ENCODE measurements at regions not wholly inside any gene's neighbourhood (a gene's known extent, or its start where the extent isn't known, plus 50 kb on each side); places are given as distances from the start of the nearest gene placed in this dataset.

DNA sequence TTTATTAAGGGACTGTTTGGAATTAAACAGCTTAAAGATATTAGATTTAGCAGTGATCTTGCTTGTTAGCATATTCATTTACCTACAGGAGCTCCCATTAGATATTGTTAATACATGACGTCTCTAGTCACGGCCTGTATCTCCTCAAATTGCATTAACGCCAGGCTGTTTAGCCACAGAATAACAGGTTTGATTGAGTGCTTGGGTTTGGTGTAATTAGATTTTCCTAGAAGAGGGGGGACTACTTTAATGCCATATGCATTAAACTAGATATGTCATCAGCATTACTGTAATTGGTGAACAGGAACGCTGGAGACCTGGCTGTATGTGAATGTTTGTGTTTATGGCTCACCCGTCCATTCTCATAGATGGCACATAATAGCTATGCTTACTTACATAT, 841.4 kb upstream of the NR2F2 start:
- TF ChIP-seq POLR2A (IDR thresholded peaks at IDR 0.05): no peak
- TF ChIP-seq, protein P1, sequence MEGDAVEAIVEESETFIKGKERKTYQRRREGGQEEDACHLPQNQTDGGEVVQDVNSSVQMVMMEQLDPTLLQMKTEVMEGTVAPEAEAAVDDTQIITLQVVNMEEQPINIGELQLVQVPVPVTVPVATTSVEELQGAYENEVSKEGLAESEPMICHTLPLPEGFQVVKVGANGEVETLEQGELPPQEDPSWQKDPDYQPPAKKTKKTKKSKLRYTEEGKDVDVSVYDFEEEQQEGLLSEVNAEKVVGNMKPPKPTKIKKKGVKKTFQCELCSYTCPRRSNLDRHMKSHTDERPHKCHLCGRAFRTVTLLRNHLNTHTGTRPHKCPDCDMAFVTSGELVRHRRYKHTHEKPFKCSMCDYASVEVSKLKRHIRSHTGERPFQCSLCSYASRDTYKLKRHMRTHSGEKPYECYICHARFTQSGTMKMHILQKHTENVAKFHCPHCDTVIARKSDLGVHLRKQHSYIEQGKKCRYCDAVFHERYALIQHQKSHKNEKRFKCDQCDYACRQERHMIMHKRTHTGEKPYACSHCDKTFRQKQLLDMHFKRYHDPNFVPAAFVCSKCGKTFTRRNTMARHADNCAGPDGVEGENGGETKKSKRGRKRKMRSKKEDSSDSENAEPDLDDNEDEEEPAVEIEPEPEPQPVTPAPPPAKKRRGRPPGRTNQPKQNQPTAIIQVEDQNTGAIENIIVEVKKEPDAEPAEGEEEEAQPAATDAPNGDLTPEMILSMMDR (IDR thresholded peaks at IDR 0.05): no peak
- Histone ChIP-seq H3K9me3 (no peaks in the 10 kb centered on the region), H3K4me1 (no peaks in the 10 kb centered on the region), H3K4me3 (no peak overlapping the region), H3K27ac (no peak overlapping the region), H3K27me3 (no peaks in the 10 kb centered on the region), H3K36me3 (no peaks in the 10 kb centered on the region)
- intact Hi-C loops (cut with DNase I; ENCODE audit: low total_unique reads): no loop called here
- no peak for DNase-seq

DNA sequence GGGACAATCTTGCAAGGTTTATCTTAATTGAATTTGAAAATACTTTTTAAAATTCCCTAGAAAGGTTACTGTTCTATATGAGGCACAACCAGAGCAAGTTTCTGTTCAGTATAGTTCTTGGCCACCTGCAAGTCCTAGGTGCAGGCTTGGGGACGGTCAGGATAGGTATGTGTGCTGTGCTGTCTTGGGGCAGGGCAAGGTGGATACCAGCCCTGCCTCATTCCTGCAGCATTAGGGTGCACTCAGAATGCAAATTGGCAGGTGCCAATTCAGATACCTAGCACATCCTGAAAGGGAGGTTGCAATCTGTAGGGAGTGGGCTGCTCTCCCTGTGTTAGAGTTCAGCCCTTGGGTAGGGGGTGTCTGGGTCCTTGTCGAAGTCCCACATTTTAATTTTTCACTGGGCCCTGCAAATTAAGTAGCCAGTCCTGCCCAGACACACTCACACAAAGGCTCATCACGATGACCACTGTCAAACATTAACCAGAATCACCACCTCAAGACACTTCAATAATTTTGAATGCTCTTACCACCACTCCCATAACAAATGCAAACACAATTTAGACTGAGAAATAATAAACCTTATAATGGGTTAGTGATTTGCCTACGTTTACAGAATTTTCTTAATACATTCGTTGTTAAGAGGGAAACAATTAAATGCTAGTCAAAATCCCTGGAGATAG, 838.0 kb upstream of the NR2F2 start:
- Histone ChIP-seq H3K27ac (no peak overlapping the region), H3K36me3 (no peaks in the 10 kb centered on the region), H3K4me3 (no peak overlapping the region), H3K4me1 (no peaks in the 10 kb centered on the region), H3K27me3 (no peaks in the 10 kb centered on the region), H3K9me3 (no peaks in the 10 kb centered on the region)
- intact Hi-C loops (cut with DNase I; ENCODE audit: low total_unique reads): no loop called here
- no peak for DNase-seq
- no peak for TF ChIP-seq POLR2A (IDR thresholded peaks at IDR 0.05)
- TF ChIP-seq, protein P1 (IDR thresholded peaks at IDR 0.05): no peak

GRCh38 chr15:95494971-95495541, 835.4 kb upstream of the NR2F2 start:
- TF ChIP-seq POLR2A (IDR thresholded peaks at IDR 0.05): no peak
- TF ChIP-seq, protein P1 (IDR thresholded peaks at IDR 0.05): no peak
- Histone ChIP-seq H3K9me3 (no peaks in the 10 kb centered on the region), H3K27me3 (no peaks in the 10 kb centered on the region), H3K36me3 (no peaks in the 10 kb centered on the region), H3K27ac (no peak overlapping the region), H3K4me3 (no peak overlapping the region), H3K4me1 (no peaks in the 10 kb centered on the region)
- intact Hi-C loops (cut with DNase I; ENCODE audit: low total_unique reads): no loop called here
- DNase-seq: no peak

- no peak for DNase-seq
- intact Hi-C loops (cut with DNase I; ENCODE audit: low total_unique reads): no loop called here
- H3K27ac ChIP-seq: no peak overlapping the region
- TF ChIP-seq, protein P1 (IDR thresholded peaks at IDR 0.05): no peak
- no peak for TF ChIP-seq POLR2A (IDR thresholded peaks at IDR 0.05)
- H3K9me3 ChIP-seq: no peaks in the 10 kb centered on the region
- H3K4me3 ChIP-seq: no peak overlapping the region
- H3K36me3 ChIP-seq: no peaks in the 10 kb centered on the region
- no peaks in the 10 kb centered on the region for H3K4me1 ChIP-seq
- no peaks in the 10 kb centered on the region for H3K27me3 ChIP-seq
These were observed 832.9 kb upstream of the NR2F2 start for GRCh38 chr15:95497634-95498033.

DNA sequence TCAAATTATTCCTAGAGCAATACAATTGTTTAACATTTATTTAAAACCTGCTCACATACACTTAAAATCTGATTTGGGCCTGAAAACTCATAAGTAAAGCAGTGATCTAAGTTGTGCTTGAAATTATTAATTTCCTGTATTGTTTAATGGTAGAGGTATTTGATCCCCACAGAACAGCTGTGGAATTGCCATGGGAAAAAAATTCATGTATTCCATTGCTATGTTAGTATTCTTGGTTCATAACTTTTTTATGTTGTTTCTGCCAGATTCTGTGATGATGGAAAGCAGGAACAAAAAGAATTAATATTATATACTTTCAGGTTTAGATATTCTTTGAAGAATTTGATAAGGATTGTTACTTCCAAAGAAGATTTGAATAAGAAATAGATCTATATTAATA, 831.5 kb upstream of the NR2F2 start:
- DNase-seq: no peak
- TF ChIP-seq POLR2A (IDR thresholded peaks at IDR 0.05): no peak
- TF ChIP-seq, protein P1 (IDR thresholded peaks at IDR 0.05): no peak
- intact Hi-C loops (cut with DNase I; ENCODE audit: low total_unique reads): no loop called here

More for the DNA sequence above, 831.5 kb upstream of the NR2F2 start:
- no peak overlapping the region for H3K27ac ChIP-seq
- H3K36me3 ChIP-seq: no peaks in the 10 kb centered on the region
- H3K4me3 ChIP-seq: no peak overlapping the region
- no peaks in the 10 kb centered on the region for H3K9me3 ChIP-seq
- H3K4me1 ChIP-seq: no peaks in the 10 kb centered on the region
- no peaks in the 10 kb centered on the region for H3K27me3 ChIP-seq

Measured in uterus (tissue), 3 donors.